B cell (primary cell): ENCODE measurements at regions not wholly inside any gene's neighbourhood (a gene's known extent, or its start where the extent isn't known, plus 50 kb on each side); places are given as distances from the start of the nearest gene placed in this dataset.

Experiments
- EZH2 ChIP-seq: IDR thresholded peaks from 2 replicates; pipeline ENCODE4 v1.6.1; 2012; ENCODE audit warnings: borderline replicate concordance, low read depth, mild to moderate bottlenecking, moderate library complexity, low read length; ENCODE audit not compliant: insufficient read depth, poor library complexity, severe bottlenecking
- TF ChIP-seq, protein P1 (sequence below): fragments of 200-600 bp; IDR thresholded peaks from one replicate; pipeline ENCODE4 v1.8.0; 2022; ENCODE audit warnings: antibody characterized with exemption, mild to moderate bottlenecking

GRCh38 chr5:125833398-125833797 is 589.8 kb upstream of the GRAMD2B start:
- TF ChIP-seq, protein P1, sequence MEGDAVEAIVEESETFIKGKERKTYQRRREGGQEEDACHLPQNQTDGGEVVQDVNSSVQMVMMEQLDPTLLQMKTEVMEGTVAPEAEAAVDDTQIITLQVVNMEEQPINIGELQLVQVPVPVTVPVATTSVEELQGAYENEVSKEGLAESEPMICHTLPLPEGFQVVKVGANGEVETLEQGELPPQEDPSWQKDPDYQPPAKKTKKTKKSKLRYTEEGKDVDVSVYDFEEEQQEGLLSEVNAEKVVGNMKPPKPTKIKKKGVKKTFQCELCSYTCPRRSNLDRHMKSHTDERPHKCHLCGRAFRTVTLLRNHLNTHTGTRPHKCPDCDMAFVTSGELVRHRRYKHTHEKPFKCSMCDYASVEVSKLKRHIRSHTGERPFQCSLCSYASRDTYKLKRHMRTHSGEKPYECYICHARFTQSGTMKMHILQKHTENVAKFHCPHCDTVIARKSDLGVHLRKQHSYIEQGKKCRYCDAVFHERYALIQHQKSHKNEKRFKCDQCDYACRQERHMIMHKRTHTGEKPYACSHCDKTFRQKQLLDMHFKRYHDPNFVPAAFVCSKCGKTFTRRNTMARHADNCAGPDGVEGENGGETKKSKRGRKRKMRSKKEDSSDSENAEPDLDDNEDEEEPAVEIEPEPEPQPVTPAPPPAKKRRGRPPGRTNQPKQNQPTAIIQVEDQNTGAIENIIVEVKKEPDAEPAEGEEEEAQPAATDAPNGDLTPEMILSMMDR: no peak
- TF ChIP-seq EZH2: no peak
